ENCODE measurements at regions not wholly inside any gene's neighbourhood (a gene's known extent, or its start where the extent isn't known, plus 50 kb on each side); places are given as distances from the start of the nearest gene placed in this dataset.
A peak's percentile ranks its signal among the peaks of the same experiment; 100 is the strongest.
"Not testable (repeated sequence)": the region's sequence is repeated elsewhere in the genome, so short reads cannot be mapped to it uniquely, and the experiment has no call there.

- no peak for DNase-seq (ENCODE audit: low spot score)
Measured at GRCh38 chr4:83213640-83214039, 71.0 kb downstream of the COQ2 start.

- DNase-seq (ENCODE audit: low spot score) = no peak
Measured at GRCh38 chr4:83212041-83212851, 72.4 kb downstream of the COQ2 start.

DNA sequence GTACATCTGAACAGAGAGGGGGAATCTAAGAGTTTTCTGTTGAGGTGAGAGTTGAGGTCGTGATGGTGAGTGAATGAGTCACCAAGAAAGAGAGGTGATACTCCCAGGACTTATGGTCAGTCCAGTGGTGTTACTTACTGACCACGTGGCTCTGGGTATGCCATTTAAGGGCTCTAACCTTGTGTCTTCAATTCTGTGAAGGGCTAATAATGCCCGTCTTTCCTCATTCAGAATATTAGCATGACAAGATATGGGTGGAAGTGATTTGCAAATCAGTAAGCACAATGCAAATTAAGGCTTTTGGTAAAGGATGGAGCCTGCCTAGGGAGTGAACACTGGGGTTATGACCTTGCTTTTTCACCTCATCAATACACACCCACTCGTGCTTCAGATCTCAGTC lies 75.2 kb downstream of the COQ2 start:
- DNase-seq (ENCODE audit: low spot score) = no peak

- DNase-seq (ENCODE audit: low spot score) = peak; percentile 56
Measured at GRCh38 chr4:83208371-83209365, 75.9 kb downstream of the COQ2 start.

DNA sequence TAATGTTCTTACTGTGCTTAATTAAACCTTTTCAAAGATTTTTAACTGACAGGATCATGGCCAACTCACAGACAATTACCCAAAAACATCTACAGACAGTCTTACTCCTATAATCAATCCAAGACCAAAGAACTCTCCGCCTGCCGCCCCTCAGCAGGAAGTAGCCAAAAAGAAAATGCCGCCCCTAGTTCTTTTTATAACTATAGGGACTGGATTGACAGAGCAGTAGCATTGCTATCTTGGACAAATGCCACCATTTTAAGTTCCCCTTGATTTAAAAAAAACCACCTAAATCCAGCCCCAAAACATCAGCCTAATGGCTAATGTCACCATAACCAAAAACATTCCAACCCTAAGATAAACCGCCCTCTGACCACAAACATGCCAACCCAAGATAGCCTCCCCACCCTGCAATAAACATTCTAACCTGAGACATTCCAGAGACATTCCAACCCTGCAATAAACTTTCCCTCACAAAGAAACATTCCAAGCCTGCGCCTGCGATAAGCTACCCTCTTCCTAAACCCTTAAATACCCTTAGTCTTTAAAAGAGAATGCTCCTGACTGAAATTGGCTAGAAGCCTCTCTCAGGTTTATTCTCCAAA lies 77.0 kb downstream of the COQ2 start:
- DNase-seq (ENCODE audit: low spot score) = peak; percentile 63

- no peak for DNase-seq (ENCODE audit: low spot score)
Measured at GRCh38 chr4:83205760-83206159, 78.8 kb downstream of the COQ2 start.

- no peak for DNase-seq (ENCODE audit: low spot score)
Measured at GRCh38 chr4:83204731-83205130, 79.9 kb downstream of the COQ2 start.

- no peak for DNase-seq (ENCODE audit: low spot score)
Measured at GRCh38 chr4:83201761-83202160, 82.8 kb downstream of the COQ2 start.

- DNase-seq (ENCODE audit: low spot score) = no peak
Measured at GRCh38 chr4:83197555-83198235, 83.2 kb upstream of the PLAC8 start.

GRCh38 chr4:83196921-83197320 lies 82.4 kb upstream of the PLAC8 start:
- DNase-seq (ENCODE audit: low spot score) = no peak

GRCh38 chr4:83195269-83195668 lies 80.7 kb upstream of the PLAC8 start:
- no peak for DNase-seq (ENCODE audit: low spot score)

DNA sequence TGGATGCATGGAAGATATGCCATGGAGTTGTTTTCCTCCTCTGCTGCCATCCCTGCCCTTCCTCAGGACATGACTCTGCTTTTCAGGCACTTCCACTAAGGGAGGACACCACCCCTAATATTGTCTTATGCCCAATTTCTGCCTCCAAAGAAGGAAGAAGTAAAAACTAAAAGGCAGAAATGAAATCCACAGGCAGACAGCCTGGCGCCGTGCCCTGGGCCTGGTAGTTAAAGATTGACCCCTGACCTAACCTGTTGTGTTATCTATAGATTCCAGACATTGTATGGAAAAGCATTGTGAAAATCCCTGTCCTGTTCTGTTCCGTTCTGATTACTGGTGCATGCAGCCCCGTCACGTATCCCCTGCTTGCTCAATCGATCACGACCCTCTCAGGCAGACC lies 80.1 kb upstream of the PLAC8 start:
- not testable (repeated sequence) for DNase-seq (ENCODE audit: low spot score)

DNA sequence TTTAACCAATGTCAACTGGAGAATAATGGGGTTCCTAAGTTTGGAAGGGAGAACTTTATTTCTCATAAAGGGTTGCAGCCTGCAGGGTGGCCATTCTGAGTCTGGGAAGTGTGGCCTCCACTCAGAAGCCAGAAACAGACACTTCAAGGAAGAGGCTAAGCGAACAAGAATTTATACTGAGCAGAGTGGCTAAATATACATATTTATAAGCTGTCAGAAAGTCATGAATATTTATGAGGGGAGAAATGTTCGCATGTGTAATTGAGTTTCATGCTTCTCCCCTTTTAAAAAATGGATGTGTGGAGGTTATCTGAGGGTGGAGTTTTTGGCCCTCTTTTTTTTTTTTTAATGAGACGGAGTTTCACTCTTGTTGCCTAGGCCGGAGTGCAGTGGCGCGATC lies 78.1 kb upstream of the PLAC8 start:
- DNase-seq (ENCODE audit: low spot score) = no peak

GRCh38 chr4:83191026-83191425 lies 76.5 kb upstream of the PLAC8 start:
- DNase-seq (ENCODE audit: low spot score) = no peak

DNA sequence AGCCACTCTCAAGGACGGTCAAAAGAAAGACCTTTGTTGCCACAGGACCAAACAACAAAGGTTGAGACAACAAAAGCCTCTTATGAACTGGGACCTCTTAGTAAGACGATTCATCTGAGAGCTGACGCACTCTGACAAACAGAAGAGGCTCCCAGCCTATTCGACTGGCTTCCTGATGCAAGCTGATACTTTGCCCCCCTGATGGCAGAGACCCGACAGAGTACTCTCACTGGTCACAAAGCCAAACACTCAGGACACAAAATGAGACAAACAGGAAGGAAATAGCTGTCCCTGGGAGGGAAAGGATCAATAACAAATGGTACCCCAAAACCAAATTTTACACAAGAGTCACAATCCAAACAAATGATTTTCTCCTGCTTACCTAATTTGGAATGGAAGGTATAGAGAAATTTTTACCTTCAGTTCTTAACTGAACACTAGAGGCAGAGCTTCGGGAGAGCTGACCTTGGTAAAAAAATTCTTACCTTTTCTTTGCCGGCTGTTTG lies 75.2 kb upstream of the PLAC8 start:
- DNase-seq (ENCODE audit: low spot score) = no peak

DNA sequence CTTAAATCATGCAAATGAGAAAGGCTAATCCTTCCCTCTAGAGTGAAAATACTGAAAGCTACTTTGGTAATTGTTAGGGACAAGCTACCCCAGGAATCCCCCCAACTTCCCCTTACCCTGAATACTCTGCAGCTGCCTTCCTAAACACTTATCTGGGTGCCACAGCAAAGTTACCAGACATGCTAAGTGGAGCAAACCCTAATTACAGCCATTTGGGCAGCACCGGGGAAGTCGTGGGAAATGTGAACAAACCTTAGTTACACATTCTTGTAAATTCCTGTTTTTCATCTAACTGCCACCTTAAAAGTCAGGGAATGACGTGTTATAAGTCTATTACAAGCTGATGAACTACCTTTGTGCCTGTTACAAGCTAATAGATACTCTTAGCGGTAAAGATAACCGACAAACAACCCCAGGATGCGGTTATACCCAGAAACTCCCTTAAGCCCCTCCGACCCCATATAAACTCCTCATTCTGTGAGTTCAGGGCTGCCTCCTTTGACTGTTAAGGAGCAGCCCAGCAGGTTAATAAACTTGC lies 66.0 kb upstream of the PLAC8 start:
- DNase-seq (ENCODE audit: low spot score) = no peak

DNA sequence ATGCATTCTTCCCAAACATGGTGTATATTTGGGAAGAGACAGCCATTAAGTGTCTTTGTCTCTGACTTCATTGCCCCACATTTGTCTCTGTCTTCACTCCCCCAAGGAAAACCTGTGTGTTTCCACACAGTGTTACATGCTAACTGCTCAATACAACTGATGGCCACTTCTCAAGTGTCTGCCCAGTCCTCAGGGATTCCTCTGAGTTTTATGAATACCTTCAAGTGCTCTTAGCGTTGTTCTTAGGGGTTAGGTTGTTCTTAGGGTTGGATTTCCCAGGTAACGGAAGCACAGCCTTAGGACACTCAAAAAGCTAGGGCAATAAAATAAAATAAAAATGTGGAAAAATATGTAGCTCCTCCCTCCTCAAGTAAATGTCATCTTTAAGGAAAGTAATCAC lies 64.7 kb upstream of the PLAC8 start:
- no peak for DNase-seq (ENCODE audit: low spot score)

DNA sequence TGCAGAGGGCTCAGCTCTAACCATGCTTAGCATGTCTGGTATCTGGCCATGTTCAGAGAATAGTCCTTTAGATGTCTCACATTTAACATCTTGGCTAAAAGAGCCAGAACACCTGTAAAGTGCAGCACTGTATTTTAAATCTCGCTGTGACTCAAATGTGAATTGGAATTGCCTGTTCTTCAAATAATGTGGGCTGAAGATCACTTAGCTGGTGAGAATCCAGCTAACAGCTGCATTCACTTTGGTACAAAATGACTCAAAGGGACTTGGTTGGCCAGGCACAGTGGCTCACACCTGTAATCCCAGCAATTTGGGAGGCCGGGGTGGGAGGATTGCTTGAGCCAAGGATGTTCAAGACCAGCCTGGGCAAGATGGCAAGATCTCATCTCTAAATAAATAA lies 63.5 kb upstream of the PLAC8 start:
- DNase-seq (ENCODE audit: low spot score) = no peak

DNA sequence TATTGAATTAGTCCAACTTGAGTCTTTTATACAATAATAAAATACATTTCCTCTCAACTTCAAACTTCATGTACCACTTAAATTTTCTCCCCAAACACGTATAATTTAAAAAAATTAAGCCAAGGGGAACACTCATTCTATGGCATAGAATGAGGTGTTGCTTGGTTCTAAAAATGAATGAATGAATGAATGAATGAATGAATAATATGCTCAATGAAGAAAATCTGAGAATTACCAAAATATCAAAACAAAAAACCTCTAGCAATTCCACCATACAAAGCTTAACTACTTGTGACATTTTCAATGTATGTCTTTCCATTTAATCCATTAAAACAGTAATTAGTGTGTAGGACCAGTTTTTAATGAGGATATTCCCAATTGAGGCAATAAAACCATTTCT lies 62.7 kb upstream of the PLAC8 start:
- DNase-seq (ENCODE audit: low spot score) = no peak

DNA sequence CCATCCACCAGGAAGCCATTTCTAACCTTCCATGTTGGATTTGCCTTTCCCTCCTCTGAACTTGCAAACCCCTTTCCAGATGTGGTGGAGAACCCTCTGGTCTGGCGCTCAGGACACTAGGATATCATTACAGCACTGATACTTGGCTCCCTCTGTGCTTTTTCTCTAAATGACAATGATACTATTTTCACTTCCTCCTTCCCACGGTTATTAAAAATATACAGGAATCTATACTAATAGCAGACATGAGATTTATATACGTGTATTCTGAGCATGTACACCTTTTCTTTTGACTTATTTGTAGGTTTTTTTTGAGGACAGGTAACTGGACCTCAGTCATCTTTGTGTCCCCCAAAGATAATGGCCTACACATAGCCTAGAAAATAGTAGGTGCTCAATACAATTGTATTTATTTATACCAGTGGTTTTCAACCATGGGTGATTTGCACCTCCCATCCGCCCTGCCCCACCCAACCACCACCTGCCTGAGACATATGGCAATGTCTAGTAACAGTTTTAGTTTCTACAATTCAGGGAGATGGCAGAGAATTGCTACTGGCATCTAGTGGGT lies 60.4 kb upstream of the PLAC8 start:
- no peak for DNase-seq (ENCODE audit: low spot score)

- no peak for DNase-seq (ENCODE audit: low spot score)
Measured at GRCh38 chr4:83172371-83172770, 57.8 kb upstream of the PLAC8 start.

Data from AG20443 (cell line).